H1 (cell line): ENCODE measurements at regions not wholly inside any gene's neighbourhood (a gene's known extent, or its start where the extent isn't known, plus 50 kb on each side); places are given as distances from the start of the nearest gene placed in this dataset.

Experiments
- CTCF ChIA-PET: fragments of 300-600 bp; sonication (Branson Sonifier 250); formaldehyde crosslinking; loops from one replicate; lab custom pipeline; 2021; ENCODE audit not compliant: partially characterized antibody; lab: Charles Lee
- POLR2A ChIA-PET: fragments of 300-600 bp; sonication (Branson Sonifier 250); formaldehyde crosslinking; loops from one replicate; lab custom pipeline; 2021; ENCODE audit warnings: inconsistent platforms; ENCODE audit not compliant: partially characterized antibody; lab: Charles Lee
- DNase-seq, 2 experiments: peaks; one replicate each; pipeline versions ENCODE4 v3.0.0 to v3.0.0-alpha.2; 2010 to 2022; ENCODE audit warnings: low spot score in 2 of 2, low read depth in 1 of 2, mixed read lengths in 1 of 2
- FAIRE-seq: peaks from 2 replicates; lab custom pipeline; 2011; peaks lifted over from hg19 to GRCh38; lab: Jason Lieb, UNC
- H2AFZ ChIP-seq: 2 replicates; pipeline ENCODE4 v1.8.1; 2012; ENCODE audit warnings: low read length, inconsistent platforms
- H2AK5ac ChIP-seq: 2 replicates; pipeline ENCODE4 v1.6.1; 2013; ENCODE audit warnings: low read depth, low read length
- H2BK120ac ChIP-seq: replicated peaks from 2 replicates; pipeline ENCODE3; 2013; ENCODE audit warnings: low read depth, low read length, inconsistent platforms
- H2BK12ac ChIP-seq: 2 replicates; pipeline ENCODE4 v1.6.1; 2013; ENCODE audit warnings: low read depth, low read length
- H2BK15ac ChIP-seq: 2 replicates; pipeline ENCODE4 v1.6.1; 2013; ENCODE audit warnings: low read length
- H2BK20ac ChIP-seq: 2 replicates; pipeline ENCODE4 v1.6.1; 2013; ENCODE audit warnings: low read length
- H2BK5ac ChIP-seq: 2 replicates; pipeline ENCODE4 v1.6.1; 2013; ENCODE audit warnings: low read depth, low read length
- H3K14ac ChIP-seq: 2 replicates; pipeline ENCODE4 v1.6.1; 2013; ENCODE audit warnings: inconsistent platforms; ENCODE audit not compliant: insufficient read length
- H3K18ac ChIP-seq: 2 replicates; pipeline ENCODE4 v1.6.1; 2013; ENCODE audit warnings: low read length; ENCODE audit errors: extremely low read depth
- H3K23ac ChIP-seq: 2 replicates; pipeline ENCODE4 v1.6.1; 2013; ENCODE audit warnings: inconsistent platforms; ENCODE audit not compliant: insufficient read length
- H3K23me2 ChIP-seq: 2 replicates; pipeline ENCODE4 v1.6.1; 2013; ENCODE audit warnings: low read depth, low read length
- H3K27ac ChIP-seq: 2 replicates; pipeline ENCODE4 v1.6.1; 2011; ENCODE audit warnings: low read depth, low read length, inconsistent platforms
- H3K27me3 ChIP-seq, 4 experiments: replicated peaks in 1 of 4; 1 replicate in 1 of 4; 2 replicates in 3 of 4; pipeline versions ENCODE4 v1.6.1 to v1.8.1; 2011 to 2013; ENCODE audit warnings: low read length in 3 of 4, mild to moderate bottlenecking in 3 of 4, inconsistent platforms in 2 of 4, mixed read lengths in 2 of 4, moderate library complexity in 1 of 4; ENCODE audit not compliant: control insufficient read depth in 3 of 4, insufficient read depth in 3 of 4; ENCODE audit errors: extremely low read depth in 1 of 4
- H3K36me3 ChIP-seq, 4 experiments: 2 replicates each; pipeline versions ENCODE4 v1.6.1 to v1.8.1; 2011 to 2013; ENCODE audit warnings: mild to moderate bottlenecking in 4 of 4, low read length in 3 of 4, moderate library complexity in 2 of 4, control low read depth in 1 of 4, inconsistent platforms in 1 of 4; ENCODE audit not compliant: insufficient read depth in 4 of 4, control insufficient read depth in 2 of 4
- H3K4ac ChIP-seq: replicated peaks from 2 replicates; pipeline ENCODE3; 2013; ENCODE audit warnings: low read length, low read depth, mixed read lengths, inconsistent platforms; ENCODE audit not compliant: insufficient read length
- H3K4me1 ChIP-seq, 4 experiments: replicated peaks in 1 of 4; 1 replicate in 1 of 4; 2 replicates in 3 of 4; pipeline versions ENCODE4 v1.6.1 to v1.8.1; 2011 to 2013; ENCODE audit warnings: low read length in 3 of 4, inconsistent platforms in 2 of 4, mixed read lengths in 1 of 4; ENCODE audit not compliant: insufficient read depth in 4 of 4, control insufficient read depth in 3 of 4
- H3K4me2 ChIP-seq, 2 experiments: 2 replicates each; pipeline versions ENCODE4 v1.6.1 to v1.8.1; 2011 to 2013; ENCODE audit warnings: low read depth in 2 of 2, low read length in 2 of 2, control low read depth in 1 of 2, inconsistent platforms in 1 of 2, mild to moderate bottlenecking in 1 of 2; ENCODE audit not compliant: insufficient read depth in 1 of 2
- H3K4me3 ChIP-seq, 4 experiments: fragments of 200-600, 300-600 bp in 1 of 4; sonication (generic), shearing (Covaris generic), sonication (Bioruptor Twin) in 1 of 4; 2 replicates each; pipeline versions ENCODE4 v1.5.1 to v1.8.1; 2011 to 2016; ENCODE audit warnings: low read length in 4 of 4, low read depth in 3 of 4, control low read depth in 2 of 4, inconsistent platforms in 2 of 4, mild to moderate bottlenecking in 2 of 4, mixed read lengths in 1 of 4, moderate library complexity in 1 of 4; ENCODE audit not compliant: insufficient read depth in 2 of 4; ENCODE audit errors: extremely low read depth in 1 of 4
- H3K56ac ChIP-seq: replicated peaks from 2 replicates; pipeline ENCODE3; 2013; ENCODE audit warnings: low read depth, mild to moderate bottlenecking, mixed read lengths, low read length, inconsistent platforms; ENCODE audit not compliant: insufficient read length
- H3K79me1 ChIP-seq: 2 replicates; pipeline ENCODE4 v1.6.1; 2013; ENCODE audit warnings: low read depth, low read length, control low read depth
- H3K79me2 ChIP-seq, 2 experiments: 2 replicates each; pipeline versions ENCODE4 v1.6.1 to v1.8.1; 2012 to 2013; ENCODE audit warnings: low read length in 2 of 2, mild to moderate bottlenecking in 2 of 2, inconsistent platforms in 1 of 2; ENCODE audit not compliant: insufficient read depth in 2 of 2, control insufficient read depth in 1 of 2
- H3K9ac ChIP-seq, 4 experiments: replicated peaks in 1 of 4; 1 replicate in 1 of 4; 2 replicates in 3 of 4; pipeline versions ENCODE4 v1.6.1 to v1.8.1; 2011 to 2013; ENCODE audit warnings: low read depth in 3 of 4, low read length in 3 of 4, control low read depth in 2 of 4, mild to moderate bottlenecking in 2 of 4, moderate library complexity in 2 of 4, inconsistent platforms in 1 of 4; ENCODE audit errors: extremely low read depth in 1 of 4
- H3K9me3 ChIP-seq, 2 experiments: 2 replicates each; pipeline versions ENCODE4 v1.6.1 to v1.8.1; 2012 to 2013; ENCODE audit warnings: mild to moderate bottlenecking in 2 of 2, moderate library complexity in 2 of 2, control low read depth in 1 of 2, inconsistent platforms in 1 of 2, low read depth in 1 of 2, low read length in 1 of 2, mixed read lengths in 1 of 2; ENCODE audit not compliant: insufficient read depth in 2 of 2
- H4K20me1 ChIP-seq, 2 experiments: replicated peaks in 1 of 2; 2 replicates each; pipeline versions ENCODE3 to v1.8.1; 2011 to 2013; ENCODE audit warnings: inconsistent platforms in 2 of 2, low read length in 2 of 2, mild to moderate bottlenecking in 1 of 2; ENCODE audit not compliant: insufficient read depth in 2 of 2, control insufficient read depth in 1 of 2
- H4K5ac ChIP-seq: 2 replicates; pipeline ENCODE4 v1.6.1; 2013; ENCODE audit warnings: low read length, low read depth, mixed read lengths, inconsistent platforms; ENCODE audit not compliant: insufficient read length
- H4K8ac ChIP-seq: 2 replicates; pipeline ENCODE4 v1.8.0; 2013; ENCODE audit warnings: mild to moderate bottlenecking, moderate library complexity, low read length, inconsistent platforms; ENCODE audit not compliant: insufficient read depth; ENCODE audit errors: extremely low read depth
- H4K91ac ChIP-seq: replicated peaks from 2 replicates; pipeline ENCODE3; 2013; ENCODE audit warnings: low read length, mixed read lengths, inconsistent platforms; ENCODE audit not compliant: insufficient read length
- CHD1 ChIP-seq: IDR thresholded peaks from 2 replicates; pipeline ENCODE4 v1.6.1; 2012; ENCODE audit warnings: low read depth, low read length, improper control_type of control experiment
- CTBP2 ChIP-seq: IDR thresholded peaks from 2 replicates; pipeline ENCODE4 v1.7.0; 2011; ENCODE audit warnings: borderline replicate concordance, mild to moderate bottlenecking, moderate library complexity, mixed read lengths, low read length; ENCODE audit not compliant: insufficient read depth, insufficient read length
- MAFK ChIP-seq: IDR thresholded peaks from 2 replicates; pipeline ENCODE4 v1.6.1; 2012; ENCODE audit warnings: low read depth, mild to moderate bottlenecking, improper control_type of control experiment, low read length
- SAP30 ChIP-seq: fragments of 300-600 bp; sonication (generic); IDR thresholded peaks from 2 replicates; pipeline ENCODE4 v1.7.1; 2012; ENCODE audit warnings: low read length, moderate library complexity, mild to moderate bottlenecking, inconsistent platforms; ENCODE audit not compliant: insufficient read depth, insufficient replicate concordance
- SRF ChIP-seq: IDR thresholded peaks from 2 replicates; pipeline ENCODE4 v1.6.1; 2011; ENCODE audit warnings: mild to moderate bottlenecking, low read depth, low read length, moderate library complexity
- WGBS, 2 experiments: shearing (Covaris generic) in 1 of 2; methylation state at CpG; one replicate each; pipeline versions ENCODE4 v1.1.6 to v1.1.7; 2013 to 2015; ENCODE audit warnings: low lambda C conversion rate in 2 of 2, mixed read lengths in 2 of 2, inconsistent platforms in 1 of 2, low coverage in 1 of 2, missing lambda C conversion rate in 1 of 2; ENCODE audit not compliant: insufficient replicate concordance in 2 of 2, insufficient coverage in 1 of 2, insufficient read length in 1 of 2; ENCODE audit errors: extremely low coverage in 1 of 2, missing lambda C conversion rate in 1 of 2; 5-methylcytosine and 5-hydroxymethylcytosine counted together

GRCh38 chr4:129342819-129343408 lies 247.0 kb downstream of the C4orf33 start:
- Histone ChIP-seq H2BK12ac (no peak overlapping the region), H3K4me1 (no peaks in the 10 kb centered on the region; a peak in 1 of 7 replicates), H2BK120ac (no peak overlapping the region), H3K23me2 (no peaks in the 10 kb centered on the region), H3K23ac (no peak overlapping the region), H3K36me3 (no peaks in the 10 kb centered on the region), H3K79me1 (no peaks in the 10 kb centered on the region), H4K5ac (no peak overlapping the region), H3K4me3 (no peak overlapping the region), H3K4me2 (no peak overlapping the region), H2AFZ (no peak overlapping the region), H3K9me3 (no peaks in the 10 kb centered on the region), H3K56ac (no peak overlapping the region), H2AK5ac (no peak overlapping the region), H3K4ac (no peak overlapping the region), H3K79me2 (no peaks in the 10 kb centered on the region), H4K91ac (no peak overlapping the region), H2BK5ac (no peak overlapping the region), H3K14ac (no peak overlapping the region), H3K27ac (no peak overlapping the region), H3K27me3 (no peaks in the 10 kb centered on the region; a peak in 1 of 7 replicates), H2BK15ac (no peak overlapping the region), H3K18ac (no peak overlapping the region), H2BK20ac (no peak overlapping the region), H3K9ac (no peak overlapping the region), H4K8ac (no peak overlapping the region), H4K20me1 (no peaks in the 10 kb centered on the region)
- no peak for TF ChIP-seq CTBP2
- TF ChIP-seq MAFK: no peak
- TF ChIP-seq SAP30: no peak
- no peak for TF ChIP-seq CHD1
- no peak for TF ChIP-seq SRF
- FAIRE-seq: no peak
- no peak for DNase-seq
- ChIA-PET POLR2A (no interaction called here), CTCF (interaction anchor here (0.6 to 2.5 kb wide), 11 partner anchors 10 to 606 kb away, joined by 3 to 12 read pairs (median 4); no protein-coding TSS in a partner anchor)
- WGBS, 2 experiments: 87% methylated on average over 5 of the region's 5 CpGs; no CpG with 5 or more reads in 1 of the 2 experiments
